IMR-90 (cell line): ENCODE measurements at regions not wholly inside any gene's neighbourhood (a gene's known extent, or its start where the extent isn't known, plus 50 kb on each side); places are given as distances from the start of the nearest gene placed in this dataset.

Source experiments
- ATAC-seq: fragments of 200-7000 bp; cut with Tn5 transposase; 2 replicates; pipeline ENCODE4 v1.9.1; 2020; ENCODE audit warnings: low read depth, mild to moderate bottlenecking, moderate library complexity
- BruUV-seq: library from RNA; stranded (reverse); fragments of 400-500 nt; replicated peaks from 2 replicates; lab custom pipeline; 2021; lab: Mats Ljungman, UMichigan
- CTCF ChIA-PET: fragments of 300-600 bp; formaldehyde crosslinking; extraction: SDS; loops from one replicate; lab custom pipeline; 2021; ENCODE audit warnings: antibody characterized with exemption; lab: Yijun Ruan, JAX
- POLR2A ChIA-PET: fragments of 300-600 bp; sonication (Branson Sonifier 250); formaldehyde crosslinking; loops from one replicate; lab custom pipeline; 2022; ENCODE audit warnings: antibody characterized with exemption; ENCODE audit not compliant: unreplicated experiment; lab: Charles Lee
- DNase-seq: peaks from one replicate; pipeline ENCODE4 v3.0.0; 2013
- H2AFZ ChIP-seq: replicated peaks from 2 replicates; pipeline ENCODE3; 2013; ENCODE audit warnings: low read length, mild to moderate bottlenecking; ENCODE audit not compliant: poor library complexity
- H2AK5ac ChIP-seq: 2 replicates; pipeline ENCODE4 v1.6.1; 2013; ENCODE audit warnings: low read depth, low read length, inconsistent platforms
- H2AK9ac ChIP-seq: replicated peaks from 2 replicates; pipeline ENCODE3; 2013; ENCODE audit warnings: mild to moderate bottlenecking, low read depth, low read length, moderate library complexity; ENCODE audit not compliant: poor library complexity
- H2BK120ac ChIP-seq: 2 replicates; pipeline ENCODE4 v1.6.1; 2013; ENCODE audit warnings: low read depth, low read length, inconsistent platforms
- H2BK15ac ChIP-seq: 3 replicates; pipeline ENCODE4 v1.6.1; 2013; ENCODE audit warnings: low read depth, low read length, inconsistent platforms
- H2BK20ac ChIP-seq: 2 replicates; pipeline ENCODE4 v1.6.1; 2013; ENCODE audit warnings: low read depth, mild to moderate bottlenecking, inconsistent platforms, low read length, moderate library complexity
- H2BK5ac ChIP-seq: 2 replicates; pipeline ENCODE4 v1.6.1; 2013; ENCODE audit warnings: mild to moderate bottlenecking, low read depth, low read length, inconsistent platforms; ENCODE audit not compliant: poor library complexity, severe bottlenecking
- H3K14ac ChIP-seq: replicated peaks from 2 replicates; pipeline ENCODE4 v1.6.1; 2013; ENCODE audit warnings: low read depth, low read length, inconsistent platforms
- H3K18ac ChIP-seq: 2 replicates; pipeline ENCODE4 v1.6.1; 2013; ENCODE audit warnings: low read depth, low read length, control low read depth
- H3K23ac ChIP-seq: 2 replicates; pipeline ENCODE4 v1.6.1; 2013; ENCODE audit warnings: low read depth, low read length, inconsistent platforms
- H3K27ac ChIP-seq: 2 replicates; pipeline ENCODE4 v1.5.1; 2013; ENCODE audit warnings: mild to moderate bottlenecking, control low read depth, low read length; ENCODE audit not compliant: insufficient read depth
- H3K27me3 ChIP-seq: 2 replicates; pipeline ENCODE4 v1.6.1; 2013; ENCODE audit warnings: low read length; ENCODE audit not compliant: control insufficient read depth, insufficient read depth
- H3K36me3 ChIP-seq: 2 replicates; pipeline ENCODE4 v1.6.1; 2013; ENCODE audit warnings: low read length, mixed read lengths; ENCODE audit not compliant: control insufficient read depth, insufficient read depth
- H3K4ac ChIP-seq: 2 replicates; pipeline ENCODE4 v1.6.1; 2013; ENCODE audit warnings: low read depth, low read length, inconsistent platforms
- H3K4me1 ChIP-seq: 2 replicates; pipeline ENCODE4 v1.6.1; 2013; ENCODE audit warnings: low read length, mixed read lengths; ENCODE audit not compliant: control insufficient read depth, insufficient read depth
- H3K4me2 ChIP-seq: 2 replicates; pipeline ENCODE4 v1.6.1; 2013; ENCODE audit warnings: low read depth, mild to moderate bottlenecking, control low read depth, low read length, moderate library complexity
- H3K4me3 ChIP-seq: 2 replicates; pipeline ENCODE4 v1.5.1; 2013; ENCODE audit warnings: low read depth, mild to moderate bottlenecking, control low read depth, low read length, moderate library complexity; ENCODE audit not compliant: insufficient read depth
- H3K56ac ChIP-seq: 2 replicates; pipeline ENCODE4 v1.6.1; 2013; ENCODE audit warnings: low read length, inconsistent platforms; ENCODE audit not compliant: insufficient read depth; ENCODE audit errors: extremely low read depth
- H3K79me1 ChIP-seq, 2 experiments: 2 replicates each; pipeline ENCODE4 v1.6.1; 2013; ENCODE audit warnings: low read length in 2 of 2, inconsistent platforms in 1 of 2, low read depth in 1 of 2
- H3K9ac ChIP-seq: 2 replicates; pipeline ENCODE4 v1.6.1; 2013; ENCODE audit warnings: low read depth, low read length, control low read depth
- H3K9me1 ChIP-seq: 2 replicates; pipeline ENCODE4 v1.6.1; 2013; ENCODE audit warnings: low read length, inconsistent platforms; ENCODE audit not compliant: insufficient read depth
- H3K9me3 ChIP-seq: 2 replicates; pipeline ENCODE4 v1.6.1; 2013; ENCODE audit warnings: low read length; ENCODE audit not compliant: control insufficient read depth, insufficient read depth
- H4K20me1 ChIP-seq: 2 replicates; pipeline ENCODE4 v1.6.1; 2013; ENCODE audit warnings: low read length, inconsistent platforms; ENCODE audit not compliant: insufficient read depth
- H4K5ac ChIP-seq: 2 replicates; pipeline ENCODE4 v1.6.1; 2013; ENCODE audit warnings: mild to moderate bottlenecking, low read depth, low read length, control low read depth
- H4K8ac ChIP-seq, 2 experiments: 2 replicates each; pipeline ENCODE4 v1.6.1; 2013; ENCODE audit warnings: low read depth in 2 of 2, low read length in 2 of 2, control low read depth in 1 of 2, inconsistent platforms in 1 of 2
- H4K91ac ChIP-seq: 2 replicates; pipeline ENCODE4 v1.6.1; 2013; ENCODE audit warnings: low read depth, low read length, inconsistent platforms; ENCODE audit not compliant: insufficient read depth
- CEBPB ChIP-seq: IDR thresholded peaks from 2 replicates; pipeline ENCODE4 v1.6.1; 2012; ENCODE audit warnings: low read depth, low read length, improper control_type of control experiment
- CHD1 ChIP-seq: IDR thresholded peaks from 2 replicates; pipeline ENCODE4 v1.6.1; 2012; ENCODE audit warnings: low read depth, low read length, improper control_type of control experiment
- FOS ChIP-seq: fragments of 150-350 bp; IDR thresholded peaks from 2 replicates; pipeline ENCODE4 v1.6.1; 2016; ENCODE audit warnings: low read depth, low read length
- MAFK ChIP-seq: IDR thresholded peaks from 2 replicates; pipeline ENCODE4 v1.6.1; 2012; ENCODE audit warnings: low read depth, low read length, improper control_type of control experiment
- MAZ ChIP-seq: IDR thresholded peaks from 2 replicates; pipeline ENCODE4 v1.6.1; 2012; ENCODE audit warnings: low read depth, mild to moderate bottlenecking, low read length, improper control_type of control experiment, moderate library complexity, borderline replicate concordance
- MXI1 ChIP-seq: IDR thresholded peaks from 2 replicates; pipeline ENCODE4 v1.6.1; 2012; ENCODE audit warnings: low read depth, mild to moderate bottlenecking, low read length, moderate library complexity, borderline replicate concordance
- NFE2L2 ChIP-seq: fragments of 150-350 bp; IDR thresholded peaks from 2 replicates; pipeline ENCODE4 v1.6.1; 2016; ENCODE audit warnings: low read depth, mild to moderate bottlenecking, low read length
- POLR2A ChIP-seq: IDR thresholded peaks from 2 replicates; pipeline ENCODE4 v1.6.1; 2012; ENCODE audit warnings: mild to moderate bottlenecking, low read depth, low read length
- RAD21 ChIP-seq: IDR thresholded peaks from 2 replicates; pipeline ENCODE4 v1.6.1; 2012; ENCODE audit warnings: low read length, improper control_type of control experiment
- RCOR1 ChIP-seq: IDR thresholded peaks from 2 replicates; pipeline ENCODE4 v1.6.1; 2012; ENCODE audit warnings: mild to moderate bottlenecking, low read length, improper control_type of control experiment; ENCODE audit not compliant: insufficient replicate concordance
- RFX5 ChIP-seq: IDR thresholded peaks from 2 replicates; pipeline ENCODE4 v1.8.0; 2012; ENCODE audit warnings: low read depth, mild to moderate bottlenecking, low read length, moderate library complexity
- SMC3 ChIP-seq: fragments of 150-350 bp; IDR thresholded peaks from 2 replicates; pipeline ENCODE4 v1.6.1; 2016; ENCODE audit warnings: low read depth, mild to moderate bottlenecking, antibody characterized with exemption, low read length, moderate library complexity
- WGBS, 2 experiments: methylation state at CpG; one replicate each; pipeline versions ENCODE4 v1.1.5 to v1.1.7; 2013; ENCODE audit warnings: missing lambda C conversion rate in 2 of 2; ENCODE audit not compliant: insufficient read length in 1 of 2; ENCODE audit errors: extremely low coverage in 2 of 2; 5-methylcytosine and 5-hydroxymethylcytosine counted together
- dilution Hi-C: fragments of 300-500 bp; cut with HindIII; formaldehyde crosslinking; loops from one replicate; pipeline ENCODE4 v1.14.3; 2018; ENCODE audit warnings: low sequenced_read_pairs; ENCODE audit not compliant: unreplicated experiment
- in situ Hi-C: fragments of 300-500 bp; cut with MboI; formaldehyde crosslinking; loops from 3 replicates; pipeline ENCODE4 v1.14.3; 2019; ENCODE audit warnings: low sequenced_read_pairs, inconsistent platforms, mixed read lengths
- intact Hi-C: fragments of 100-400 bp; cut with micrococcal nuclease; formaldehyde crosslinking; loops from 2 replicates; pipeline ENCODE4 v1.10.0; 2022
- TF ChIP-seq, protein P1 (sequence below): fragments of 150-350 bp; IDR thresholded peaks from 2 replicates; pipeline ENCODE4 v1.6.1; 2017; ENCODE audit warnings: mild to moderate bottlenecking, antibody characterized with exemption, low read length, low read depth
- TF ChIP-seq, protein P2 (sequence below): conservative IDR thresholded peaks from 2 replicates; pipeline ENCODE4 v1.5.1; 2012; ENCODE audit warnings: mild to moderate bottlenecking, low read depth, low read length, improper control_type of control experiment
- TF ChIP-seq, protein P3 (sequence below): fragments of 150-350 bp; IDR thresholded peaks from 2 replicates; pipeline ENCODE4 v1.6.1; 2016; ENCODE audit warnings: low read depth, mild to moderate bottlenecking, low read length, moderate library complexity, borderline replicate concordance

DNA sequence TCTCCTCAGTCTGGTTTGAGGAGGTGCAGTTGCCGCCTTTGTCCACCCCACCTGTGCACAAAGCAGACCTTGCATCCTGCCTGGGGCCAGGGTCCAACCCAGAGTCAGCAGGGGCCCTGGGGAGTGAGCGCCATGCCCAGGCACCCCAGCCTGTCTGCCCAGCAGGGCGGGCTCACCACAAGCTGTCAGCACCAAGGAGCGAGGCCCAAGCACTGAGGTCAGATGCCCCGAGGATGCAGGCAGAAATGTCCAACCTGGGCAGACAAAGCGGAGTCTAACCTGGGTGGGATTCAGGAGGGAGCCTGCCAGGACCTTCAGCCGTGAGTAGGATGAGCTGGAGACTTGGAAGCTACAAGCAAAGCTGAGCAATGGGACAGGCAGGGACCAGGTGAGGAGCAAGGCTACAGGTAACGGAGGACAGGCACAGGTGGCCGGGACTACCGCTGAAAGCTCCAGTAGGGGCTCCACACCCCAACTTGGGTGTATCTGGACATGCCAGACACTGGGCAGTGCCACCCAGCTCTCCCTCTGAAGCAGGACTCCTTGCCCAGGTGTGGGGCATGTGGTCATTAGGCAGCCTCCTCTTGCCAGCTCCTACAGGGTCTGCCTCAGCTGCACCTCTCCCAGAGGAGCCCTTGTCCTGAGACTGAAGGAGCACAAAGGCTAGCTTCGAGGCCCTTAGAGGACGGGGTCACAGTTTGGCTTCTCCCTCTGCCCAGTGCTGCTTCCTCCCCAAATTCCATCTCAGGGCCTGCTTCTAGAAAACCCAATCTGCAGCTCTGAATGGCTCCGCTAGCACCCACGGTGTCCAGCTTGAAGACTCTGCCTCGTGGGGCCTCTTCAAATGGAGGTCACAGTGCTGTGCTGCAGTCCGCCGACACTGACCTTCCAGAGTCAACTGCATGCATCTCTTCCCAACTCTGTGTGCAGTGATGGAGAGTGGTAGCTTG lies 210.6 kb upstream of the CDYL start:
- H3K27me3 ChIP-seq, result no peaks in the 10 kb centered on the region
- no peaks in the 10 kb centered on the region for H4K20me1 ChIP-seq
- H3K23ac ChIP-seq, result no peak overlapping the region
- DNase-seq (no peak), ATAC-seq (no peak)
- H4K5ac ChIP-seq, result no peak overlapping the region
- intact Hi-C loops, result no loop called here
- no peak overlapping the region for H3K27ac ChIP-seq
- H3K79me1 ChIP-seq, result no peaks in the 10 kb centered on the region
- H2BK15ac ChIP-seq, result no peak overlapping the region
- no peak overlapping the region for H2AFZ ChIP-seq
- peaks cover 3% of the 10 kb centered on the region; the same call in 1 of the 2 replicates for H3K9me1 ChIP-seq
- no peak overlapping the region for H3K9ac ChIP-seq
- no peak overlapping the region; the same call in 1 of the 2 replicates for H3K4ac ChIP-seq
- in situ Hi-C loops, result no loop called here
- H3K4me2 ChIP-seq, result no peak overlapping the region
- H3K36me3 ChIP-seq, result no peaks in the 10 kb centered on the region
- H2AK5ac ChIP-seq, result peak overlapping the region; percentile 35; the same call in 1 of the 2 replicates
- no TSS peak for BruUV-seq
- no peak overlapping the region for H4K91ac ChIP-seq
- peaks cover 4% of the 10 kb centered on the region for H3K9me3 ChIP-seq
- no peak overlapping the region for H2BK120ac ChIP-seq
- peak overlapping the region; percentile 49 for H2BK20ac ChIP-seq
- CTCF ChIA-PET, result no interaction called here
- H3K18ac ChIP-seq, result no peak overlapping the region
- H3K4me3 ChIP-seq, result no peak overlapping the region
- H3K4me1 ChIP-seq, result peaks cover 4% of the 10 kb centered on the region
- H3K14ac ChIP-seq, result no peak overlapping the region
- dilution Hi-C loops, result no loop called here
- no peak overlapping the region for H3K56ac ChIP-seq
- H2AK9ac ChIP-seq, result no peak overlapping the region
- WGBS, 2 experiments, result 93% methylated on average over 10 of the region's 17 CpGs; no CpG with 5 or more reads in 1 of the 2 experiments
- H2BK5ac ChIP-seq, result no peak overlapping the region
- POLR2A ChIA-PET, result no interaction called here
- no peak overlapping the region for H4K8ac ChIP-seq
- TF ChIP-seq MXI1 (no peak), CHD1 (no peak), NFE2L2 (no peak), SMC3 (no peak), RFX5 (no peak), RCOR1 (no peak), MAZ (no peak), FOS (no peak), MAFK (no peak), RAD21 (no peak), CEBPB (no peak), POLR2A (no peak)
- TF ChIP-seq, protein P1, sequence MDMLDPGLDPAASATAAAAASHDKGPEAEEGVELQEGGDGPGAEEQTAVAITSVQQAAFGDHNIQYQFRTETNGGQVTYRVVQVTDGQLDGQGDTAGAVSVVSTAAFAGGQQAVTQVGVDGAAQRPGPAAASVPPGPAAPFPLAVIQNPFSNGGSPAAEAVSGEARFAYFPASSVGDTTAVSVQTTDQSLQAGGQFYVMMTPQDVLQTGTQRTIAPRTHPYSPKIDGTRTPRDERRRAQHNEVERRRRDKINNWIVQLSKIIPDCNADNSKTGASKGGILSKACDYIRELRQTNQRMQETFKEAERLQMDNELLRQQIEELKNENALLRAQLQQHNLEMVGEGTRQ, result no peak
- TF ChIP-seq, protein P2, sequence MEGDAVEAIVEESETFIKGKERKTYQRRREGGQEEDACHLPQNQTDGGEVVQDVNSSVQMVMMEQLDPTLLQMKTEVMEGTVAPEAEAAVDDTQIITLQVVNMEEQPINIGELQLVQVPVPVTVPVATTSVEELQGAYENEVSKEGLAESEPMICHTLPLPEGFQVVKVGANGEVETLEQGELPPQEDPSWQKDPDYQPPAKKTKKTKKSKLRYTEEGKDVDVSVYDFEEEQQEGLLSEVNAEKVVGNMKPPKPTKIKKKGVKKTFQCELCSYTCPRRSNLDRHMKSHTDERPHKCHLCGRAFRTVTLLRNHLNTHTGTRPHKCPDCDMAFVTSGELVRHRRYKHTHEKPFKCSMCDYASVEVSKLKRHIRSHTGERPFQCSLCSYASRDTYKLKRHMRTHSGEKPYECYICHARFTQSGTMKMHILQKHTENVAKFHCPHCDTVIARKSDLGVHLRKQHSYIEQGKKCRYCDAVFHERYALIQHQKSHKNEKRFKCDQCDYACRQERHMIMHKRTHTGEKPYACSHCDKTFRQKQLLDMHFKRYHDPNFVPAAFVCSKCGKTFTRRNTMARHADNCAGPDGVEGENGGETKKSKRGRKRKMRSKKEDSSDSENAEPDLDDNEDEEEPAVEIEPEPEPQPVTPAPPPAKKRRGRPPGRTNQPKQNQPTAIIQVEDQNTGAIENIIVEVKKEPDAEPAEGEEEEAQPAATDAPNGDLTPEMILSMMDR, result no peak
- TF ChIP-seq, protein P3, sequence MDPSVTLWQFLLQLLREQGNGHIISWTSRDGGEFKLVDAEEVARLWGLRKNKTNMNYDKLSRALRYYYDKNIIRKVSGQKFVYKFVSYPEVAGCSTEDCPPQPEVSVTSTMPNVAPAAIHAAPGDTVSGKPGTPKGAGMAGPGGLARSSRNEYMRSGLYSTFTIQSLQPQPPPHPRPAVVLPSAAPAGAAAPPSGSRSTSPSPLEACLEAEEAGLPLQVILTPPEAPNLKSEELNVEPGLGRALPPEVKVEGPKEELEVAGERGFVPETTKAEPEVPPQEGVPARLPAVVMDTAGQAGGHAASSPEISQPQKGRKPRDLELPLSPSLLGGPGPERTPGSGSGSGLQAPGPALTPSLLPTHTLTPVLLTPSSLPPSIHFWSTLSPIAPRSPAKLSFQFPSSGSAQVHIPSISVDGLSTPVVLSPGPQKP, result no peak
